Activated T-helper 1 cell treated with anti-CD3 and anti-CD28 coated beads, Interleukin-2, amount 50 U/mL, for 16 hours (primary cell): ENCODE measurements at regions not wholly inside any gene's neighbourhood (a gene's known extent, or its start where the extent isn't known, plus 50 kb on each side); places are given as distances from the start of the nearest gene placed in this dataset.

Source experiments
- DNase-seq, 2 donors: peaks; one replicate each; pipeline ENCODE4 v3.0.0-alpha.2; 2020; ENCODE audit warnings: low read depth in 1 of 2, low spot score in 1 of 2

DNA sequence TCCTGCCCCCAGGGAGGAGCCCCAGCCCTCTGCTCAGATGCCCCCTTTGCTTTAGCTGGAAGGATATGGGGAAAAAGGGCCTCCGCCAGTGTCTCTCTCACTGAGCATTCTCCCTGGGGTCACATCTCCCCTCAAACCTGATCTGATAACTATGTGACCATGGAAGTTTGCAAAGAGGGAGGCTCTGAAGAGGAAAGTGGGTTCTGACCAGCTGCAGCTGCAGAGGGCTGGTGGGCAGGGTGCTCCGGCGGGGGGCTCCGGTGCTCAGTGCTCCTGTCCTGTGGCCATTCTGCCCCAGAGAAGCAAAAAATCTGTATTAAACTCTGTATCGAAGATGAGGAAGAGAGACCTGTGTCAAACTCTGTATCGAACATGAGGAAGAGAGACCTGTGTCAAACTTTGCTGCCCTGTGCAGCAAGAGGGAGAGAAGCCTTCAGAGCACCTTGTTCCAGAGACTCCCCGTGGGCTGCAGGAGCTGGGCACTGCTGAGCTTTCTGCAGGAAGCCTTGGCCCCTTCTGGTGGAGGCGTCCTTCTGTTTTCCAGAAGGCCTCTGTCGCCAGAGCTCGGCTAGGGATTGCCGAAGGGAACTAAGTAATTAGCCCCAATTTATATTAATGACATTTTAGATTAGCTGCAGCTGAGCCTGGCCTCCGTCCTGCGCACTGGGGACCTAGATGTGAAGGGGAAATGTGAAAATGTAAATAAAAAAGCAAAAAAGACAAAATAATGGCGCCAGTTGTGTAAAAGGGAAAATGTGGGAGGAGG lies 186.2 kb upstream of the C1orf174 start:
- DNase-seq: no peak

DNA sequence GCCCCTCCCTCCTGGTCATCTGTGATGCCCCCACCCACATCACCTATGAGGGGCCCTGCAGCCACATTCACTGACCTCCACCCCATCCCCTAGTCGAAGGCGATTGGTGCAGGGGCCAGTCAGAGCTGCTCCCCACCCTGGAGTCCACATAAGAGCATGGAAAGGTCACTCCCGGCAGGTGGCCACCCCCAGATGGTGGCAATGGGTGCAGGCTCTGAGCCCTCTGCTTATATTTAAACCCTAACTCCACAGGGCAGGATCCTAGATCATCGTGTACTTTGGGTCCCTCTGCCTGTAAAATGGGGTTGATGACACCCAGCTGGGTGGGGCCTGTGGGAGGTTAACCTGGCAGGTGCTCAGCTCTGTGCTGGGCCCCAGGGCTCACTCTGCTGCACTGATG lies 186.8 kb upstream of the C1orf174 start:
- DNase-seq: no peak

DNA sequence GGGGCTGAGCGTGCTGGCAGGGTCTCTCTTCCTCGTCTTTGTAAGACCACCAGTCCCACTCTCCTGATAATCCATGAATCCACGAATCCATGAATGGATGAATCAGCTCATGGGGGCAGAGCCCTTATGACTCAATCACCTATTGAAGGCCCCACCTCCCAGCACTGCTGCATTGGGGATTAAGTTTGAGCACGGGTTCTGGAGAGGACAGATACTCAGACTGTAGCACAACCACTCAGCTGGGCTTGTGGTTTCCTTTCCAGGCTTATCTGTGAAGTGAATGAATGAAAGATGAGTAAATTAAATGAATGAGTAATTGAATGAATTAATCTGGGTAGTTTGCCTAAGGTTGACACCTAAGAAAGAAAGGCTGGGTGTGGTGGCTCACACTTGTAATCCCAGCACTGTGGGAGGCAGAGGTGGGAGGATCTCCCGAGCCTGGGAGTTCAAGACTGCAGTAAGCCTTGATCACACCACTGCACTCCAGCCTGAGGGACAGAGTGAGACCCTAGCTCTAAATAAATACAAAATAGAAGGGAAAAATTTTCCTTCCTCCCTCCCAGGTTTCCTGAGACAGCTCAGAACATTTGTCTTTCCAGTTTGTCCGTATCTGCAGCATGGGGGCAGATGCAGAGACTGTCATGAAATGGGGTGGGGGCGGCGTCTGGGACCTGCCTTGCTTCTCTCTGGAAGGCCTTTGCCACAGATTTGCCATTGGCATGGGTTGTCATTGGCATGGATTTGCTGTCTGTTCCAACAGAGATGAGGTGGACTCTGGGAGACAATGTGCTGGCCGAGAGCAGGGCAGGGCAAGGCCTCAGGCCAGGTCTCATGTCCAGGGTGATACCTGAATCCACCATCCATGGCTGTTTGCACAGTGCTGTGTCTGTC lies 187.7 kb upstream of the C1orf174 start:
- no peak for DNase-seq

DNA sequence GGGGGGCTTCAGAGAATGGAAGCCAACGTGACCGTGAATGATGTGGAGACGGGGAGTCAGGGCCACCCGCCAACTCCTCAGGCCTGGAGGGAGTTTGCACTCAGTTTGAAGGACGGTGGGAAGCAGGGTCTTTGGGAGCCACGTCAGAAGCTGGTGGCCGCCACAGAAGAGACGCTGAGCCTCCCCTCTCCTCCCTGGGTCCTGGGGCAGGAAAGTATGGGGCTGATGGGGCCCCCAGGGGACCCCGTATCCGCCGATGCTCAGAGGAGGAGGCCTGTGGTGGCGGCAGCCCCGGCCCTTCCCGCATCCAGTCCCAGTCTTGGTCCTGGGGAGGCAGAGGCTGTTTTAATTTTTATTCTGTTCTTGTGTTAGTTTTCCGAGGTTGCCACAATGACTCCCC lies 188.6 kb upstream of the C1orf174 start:
- no peak for DNase-seq

DNA sequence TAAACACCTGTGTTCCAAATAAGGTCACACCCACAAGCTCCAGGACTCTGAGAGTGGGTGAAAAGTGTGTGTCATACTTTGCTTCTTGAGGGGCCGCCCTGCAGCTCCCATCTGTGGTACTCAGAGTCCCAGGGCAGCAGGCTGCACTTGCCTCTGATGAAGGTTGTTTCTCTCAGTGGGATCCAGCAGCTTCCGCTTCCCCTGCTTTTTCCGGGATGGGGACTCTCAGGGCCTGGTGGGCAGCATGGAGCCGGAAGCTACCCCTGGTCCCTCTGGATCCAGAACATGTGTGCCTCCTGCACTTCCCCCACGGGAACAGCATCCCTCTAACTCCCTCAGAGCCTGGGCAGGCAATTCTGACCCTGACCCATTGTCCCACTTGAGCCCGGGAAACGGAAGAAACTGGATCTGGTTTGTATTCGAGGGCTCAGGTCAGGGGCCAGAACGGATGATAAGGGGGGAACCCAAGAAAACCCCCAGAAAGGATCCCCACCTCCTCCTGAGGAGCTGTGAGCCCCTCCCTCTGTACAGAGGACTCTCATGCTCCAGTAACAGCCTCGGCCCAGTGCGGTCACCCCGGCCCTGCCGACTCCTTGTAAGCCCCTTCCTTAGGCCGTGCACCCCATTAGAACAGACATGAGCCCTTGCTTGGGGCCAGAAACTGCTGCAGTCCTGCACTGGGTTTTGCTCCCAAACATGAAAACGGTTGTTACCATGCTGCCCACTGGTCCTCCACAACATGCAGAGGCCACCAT lies 189.5 kb upstream of the C1orf174 start:
- no peak for DNase-seq

DNA sequence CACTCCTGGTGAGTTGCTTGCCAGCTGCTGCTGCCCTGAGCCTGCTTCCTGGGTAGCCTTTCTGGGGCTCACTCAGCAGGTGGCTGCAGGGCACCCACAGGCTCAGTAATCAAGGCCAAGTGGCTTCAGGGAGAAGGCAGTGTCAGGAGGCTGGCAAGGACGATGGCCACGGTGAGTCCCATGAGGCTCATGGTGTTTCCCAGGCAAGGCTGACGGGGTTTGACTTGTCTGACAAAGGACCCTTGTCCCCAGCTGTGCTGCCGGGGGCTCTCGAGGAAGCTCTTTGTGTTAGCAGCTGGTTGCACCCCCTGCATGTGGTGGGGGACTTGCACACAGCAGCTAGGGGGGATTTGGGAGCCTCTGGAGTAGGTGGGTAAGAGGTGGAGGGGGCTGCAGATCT lies 190.5 kb upstream of the C1orf174 start:
- DNase-seq: no peak

DNA sequence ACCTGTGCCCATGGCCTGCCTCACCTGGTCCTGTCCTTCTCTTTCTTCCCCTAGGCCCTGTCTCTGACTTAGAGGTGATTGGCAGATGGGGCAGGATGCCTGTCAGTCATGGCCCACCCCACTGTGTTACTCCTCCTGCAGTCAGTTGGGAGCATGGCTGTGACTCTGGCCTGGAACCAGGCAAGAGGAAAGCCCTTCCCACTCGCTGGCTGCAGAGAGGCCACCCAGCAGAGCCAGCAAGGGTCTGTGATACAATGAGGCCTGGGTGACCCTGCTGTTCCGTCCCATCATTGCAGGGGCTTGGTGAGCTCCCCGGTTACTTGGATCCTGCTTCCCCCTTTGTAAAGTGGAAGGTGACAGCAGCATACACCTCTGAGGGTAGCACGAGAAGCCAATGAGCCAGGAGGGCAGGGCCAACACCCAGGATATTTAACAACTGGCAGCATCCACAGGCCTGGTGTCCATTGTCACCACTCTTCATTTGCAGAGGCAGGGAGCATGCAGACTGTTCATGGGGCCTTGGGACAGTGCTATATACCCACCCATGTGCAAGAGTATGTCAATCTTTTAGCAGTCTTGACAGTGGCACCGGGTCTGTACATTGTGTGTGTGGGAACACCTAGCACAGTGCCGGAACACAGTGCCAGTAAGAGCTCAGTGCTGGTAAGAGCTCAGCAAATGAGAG lies 191.0 kb upstream of the C1orf174 start:
- no peak for DNase-seq

DNA sequence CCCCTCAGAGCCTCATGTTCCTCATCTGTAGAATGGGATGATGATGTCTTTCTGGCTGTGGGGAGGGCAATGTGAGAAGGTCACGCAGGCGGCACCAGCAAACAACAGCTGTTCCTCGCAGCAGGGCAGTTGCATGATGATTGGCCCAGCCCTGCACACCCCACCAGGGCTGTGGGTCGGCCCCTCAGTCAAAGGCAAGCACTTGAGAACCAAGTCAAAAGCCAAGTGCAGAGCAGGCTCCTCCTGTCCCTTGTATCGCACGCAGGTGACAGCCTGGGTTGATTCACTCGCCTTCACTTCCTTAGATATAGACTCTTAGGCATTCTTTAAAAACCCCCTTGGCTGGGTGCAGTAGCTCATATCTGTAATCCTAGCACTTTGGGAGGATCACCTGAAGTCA lies 191.9 kb upstream of the C1orf174 start:
- no peak for DNase-seq

DNA sequence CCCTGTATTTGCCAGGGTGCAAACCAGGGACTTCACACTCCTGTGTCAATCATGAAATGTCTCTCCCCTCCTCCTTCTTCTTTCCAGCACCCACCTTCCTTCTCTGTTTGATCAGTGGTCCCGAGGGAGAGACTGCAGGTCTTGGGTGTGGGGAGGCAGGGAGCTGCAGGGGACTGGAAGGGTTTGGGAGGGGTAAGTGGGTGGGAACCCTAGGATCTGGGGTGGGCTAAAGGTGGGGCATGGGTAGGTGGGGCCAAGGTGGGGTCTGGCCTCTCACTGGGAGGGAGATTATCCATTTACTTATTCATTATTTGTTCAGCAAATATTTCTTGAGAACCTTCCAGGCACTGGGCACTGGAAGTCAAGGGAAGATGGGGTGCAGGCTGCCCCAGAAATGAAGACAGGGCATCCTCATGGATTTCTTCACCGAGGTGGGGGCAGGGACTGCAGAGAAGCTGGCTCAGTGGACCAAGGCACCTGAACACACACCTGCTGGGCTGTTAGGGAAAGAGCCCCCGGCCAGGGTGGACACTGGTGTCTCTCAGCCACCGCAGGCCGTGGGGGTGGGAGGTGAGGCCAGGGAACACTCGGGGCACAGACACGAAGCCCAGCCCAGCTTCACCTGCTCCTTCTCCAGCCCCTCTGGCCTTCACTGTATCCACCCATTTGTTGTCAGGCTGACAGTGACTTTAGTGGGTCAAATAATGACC lies 193.9 kb upstream of the C1orf174 start:
- no peak for DNase-seq

DNA sequence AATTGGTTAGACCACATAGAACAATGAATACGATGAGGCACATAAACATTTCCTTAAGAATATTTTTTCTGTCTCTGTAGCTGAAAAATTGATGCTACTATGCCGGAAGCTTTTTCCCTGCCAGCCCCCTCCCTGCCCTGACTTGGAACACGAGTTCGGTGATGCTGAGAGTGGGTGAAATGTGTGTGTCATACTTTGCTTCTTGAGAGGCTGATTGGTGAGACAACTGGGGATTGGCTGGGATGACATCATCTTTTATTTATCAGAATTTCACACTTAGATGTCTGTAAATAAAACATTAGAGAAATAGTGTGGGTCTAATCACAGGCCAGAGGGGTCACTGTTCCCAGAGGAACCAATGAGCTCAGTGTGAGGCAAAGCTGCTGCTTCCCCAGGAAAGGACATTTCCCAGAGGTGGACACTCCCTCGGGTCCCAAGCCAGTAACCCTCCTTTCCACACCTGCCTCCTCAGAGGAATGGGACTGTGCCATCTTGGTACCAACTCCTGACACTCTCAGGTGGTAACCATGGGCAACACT lies 195.4 kb upstream of the C1orf174 start:
- DNase-seq: no peak

DNA sequence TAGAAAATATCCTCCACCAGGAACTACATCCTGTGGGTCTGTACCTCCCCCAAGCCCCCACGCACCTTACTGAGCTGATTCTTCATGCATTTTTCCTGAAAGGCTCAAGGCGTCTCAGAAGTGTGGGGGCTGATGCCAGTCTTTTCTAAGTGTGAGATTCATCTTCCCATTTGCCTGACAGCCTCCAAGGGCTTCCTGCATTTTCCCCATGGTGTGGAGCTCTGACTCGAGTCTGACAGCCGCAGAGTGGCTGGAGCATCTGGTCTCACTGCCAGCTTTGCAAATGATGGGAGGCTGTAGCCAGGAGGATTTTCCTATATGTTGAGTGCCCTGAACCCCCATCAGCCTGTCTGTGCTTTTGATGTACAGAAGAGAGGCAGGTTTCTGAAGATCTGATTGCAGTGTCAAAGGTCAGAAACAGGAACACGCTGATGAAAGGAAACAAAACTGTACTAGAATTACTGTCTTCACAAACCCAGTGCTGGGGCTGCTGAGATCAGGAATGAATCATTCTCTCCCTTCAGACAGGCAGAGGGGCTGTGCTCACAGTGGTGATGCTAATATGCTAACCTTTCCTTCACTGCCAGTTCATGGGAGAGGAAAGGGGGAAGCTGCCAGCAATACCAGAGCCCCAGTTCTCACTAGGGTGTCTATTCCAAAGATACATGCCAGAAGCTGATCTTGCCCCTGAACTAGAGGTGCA lies 201.5 kb upstream of the C1orf174 start:
- DNase-seq: no peak

DNA sequence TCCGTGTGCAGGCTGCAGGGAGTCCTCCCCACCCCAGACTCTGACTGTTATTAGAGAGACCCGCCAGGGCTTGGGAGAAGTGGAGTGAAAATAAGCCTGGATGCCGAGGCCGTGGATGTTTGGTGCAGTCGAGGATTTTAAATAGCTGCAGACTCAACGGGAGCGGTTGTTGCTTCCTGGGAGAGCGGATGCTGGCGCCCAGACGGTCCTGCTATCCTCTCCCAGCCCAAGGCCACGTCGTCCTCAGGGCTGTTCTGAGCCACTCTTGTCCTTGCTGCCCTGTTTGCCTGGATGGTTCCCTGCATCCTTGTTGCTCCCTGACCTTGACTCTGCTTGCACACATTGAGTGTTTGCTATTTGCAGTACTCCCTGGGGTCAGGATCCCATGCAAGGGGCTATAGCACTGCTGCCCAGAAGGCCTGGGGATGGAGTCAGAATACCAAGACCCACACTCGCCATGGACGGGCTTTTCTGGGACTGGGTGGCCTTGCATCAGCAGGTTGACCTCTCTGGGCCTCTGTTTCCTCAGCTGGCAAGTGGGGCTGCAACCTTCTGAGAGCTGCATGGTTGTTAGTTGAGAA lies 205.3 kb upstream of the C1orf174 start:
- DNase-seq: no peak

DNA sequence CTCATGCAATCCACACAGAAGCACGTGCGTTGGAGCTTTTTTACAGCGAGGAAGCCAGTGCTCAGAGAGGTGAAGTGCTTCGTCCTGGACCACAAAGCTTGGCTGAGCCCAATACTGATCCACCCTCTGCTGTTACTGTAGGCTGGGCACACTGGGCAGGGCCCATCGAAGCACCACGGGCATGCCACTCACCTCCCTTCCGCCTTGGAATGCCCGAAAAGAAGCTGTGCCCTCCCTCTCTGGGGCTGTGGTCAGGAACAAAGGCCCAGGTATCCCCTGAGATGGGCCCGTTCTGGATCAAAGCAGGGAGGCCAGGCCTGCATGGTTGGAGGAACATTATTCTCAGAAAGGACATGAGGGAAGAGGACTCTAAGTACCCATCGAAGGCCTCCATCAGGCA lies 206.7 kb upstream of the C1orf174 start:
- DNase-seq: no peak

DNA sequence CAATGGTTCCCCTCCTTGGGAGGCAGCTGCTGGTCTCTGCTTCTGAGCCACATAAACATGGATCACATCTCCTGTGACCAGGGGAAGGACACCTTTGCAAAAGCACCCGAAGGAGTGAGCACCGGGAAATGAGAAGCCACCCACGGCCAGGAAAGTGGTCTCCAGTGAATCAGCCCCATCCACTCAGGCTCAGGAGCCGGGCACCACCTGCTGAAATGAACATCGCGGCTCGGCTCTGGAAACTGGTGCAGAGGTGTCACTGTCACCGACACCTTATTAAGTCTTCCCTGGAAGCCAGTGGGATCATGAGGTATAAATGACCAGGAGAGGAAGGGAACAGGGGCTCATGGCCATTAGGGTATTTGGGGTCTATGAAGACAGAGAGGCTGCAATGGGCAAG lies 207.2 kb upstream of the C1orf174 start:
- no peak for DNase-seq

DNA sequence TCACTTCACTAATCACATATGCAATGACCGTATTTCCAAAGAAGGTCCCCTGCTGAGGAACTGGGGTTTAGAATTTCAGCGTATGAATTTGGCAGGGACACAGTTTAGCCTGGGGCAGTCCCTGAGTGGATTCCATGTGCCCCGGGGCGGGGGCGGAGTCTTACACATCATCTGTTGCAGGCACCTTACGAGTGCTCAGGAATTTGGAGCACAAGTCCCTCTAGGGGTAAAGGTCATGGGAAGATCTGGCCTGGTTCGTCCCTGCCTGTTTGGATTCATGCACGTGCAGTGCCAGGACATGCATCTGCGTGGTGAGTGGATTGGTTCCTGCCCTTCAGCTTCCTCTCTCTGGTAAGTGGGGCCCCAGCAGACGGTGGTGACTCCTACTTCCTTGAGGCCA lies 208.3 kb upstream of the C1orf174 start:
- DNase-seq: no peak

DNA sequence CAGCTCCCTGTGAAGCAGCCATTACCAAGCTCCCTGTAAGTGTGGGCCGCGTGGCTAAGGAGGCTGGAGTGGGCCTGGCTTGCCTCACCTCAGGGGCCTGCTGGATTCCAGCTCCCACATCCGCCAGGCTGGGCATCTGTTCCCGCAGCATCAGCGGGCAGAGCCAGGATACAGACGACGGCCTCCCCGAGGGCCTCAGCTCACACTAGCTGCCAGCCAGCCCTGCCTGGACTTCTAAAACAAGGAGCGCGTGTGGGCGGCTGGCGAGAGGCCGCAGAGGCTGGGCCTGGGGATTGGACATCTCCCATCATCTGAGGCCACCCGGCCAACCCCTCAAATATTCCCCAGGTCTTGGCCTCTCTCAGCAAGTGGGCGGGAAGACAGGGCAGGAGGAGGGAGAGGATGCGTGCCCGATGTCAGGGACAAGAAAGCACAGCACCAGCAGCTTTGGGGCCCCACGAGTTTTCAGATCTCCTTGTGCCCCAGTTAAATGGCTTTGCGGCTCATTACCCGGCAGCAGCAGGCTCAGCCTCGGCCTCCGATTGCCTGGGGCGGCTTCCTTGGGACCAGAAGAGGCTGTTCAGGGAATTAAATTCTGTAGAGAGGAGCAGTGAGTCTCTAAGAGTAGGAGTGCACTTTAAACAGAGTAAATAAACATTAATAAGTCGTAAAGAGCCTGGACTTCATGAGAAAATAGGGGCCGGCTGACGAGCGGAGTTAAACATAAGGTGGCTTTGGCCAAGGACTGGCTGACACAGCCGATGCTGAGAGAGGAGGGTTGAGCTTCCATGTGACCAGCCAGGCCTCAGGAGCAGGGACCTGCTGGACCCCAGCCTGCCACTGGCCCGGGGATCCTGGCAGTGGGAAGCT lies 208.9 kb upstream of the C1orf174 start:
- no peak for DNase-seq

DNA sequence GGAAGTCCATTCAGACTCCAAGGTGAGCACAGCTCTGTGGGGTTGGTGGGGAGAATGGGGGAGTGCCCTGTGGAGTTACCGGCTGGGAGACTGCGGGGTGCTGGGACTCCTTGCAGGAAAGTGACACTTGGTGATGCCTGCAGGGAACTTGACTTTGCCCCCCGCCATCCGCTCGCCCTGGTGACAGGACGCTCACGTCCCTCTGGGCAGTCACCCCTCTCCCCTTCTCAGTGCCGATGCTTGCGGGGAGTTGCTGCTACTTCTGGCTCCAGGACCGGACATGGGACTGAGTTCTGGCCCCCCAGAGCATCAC lies 209.5 kb upstream of the C1orf174 start:
- no peak for DNase-seq

DNA sequence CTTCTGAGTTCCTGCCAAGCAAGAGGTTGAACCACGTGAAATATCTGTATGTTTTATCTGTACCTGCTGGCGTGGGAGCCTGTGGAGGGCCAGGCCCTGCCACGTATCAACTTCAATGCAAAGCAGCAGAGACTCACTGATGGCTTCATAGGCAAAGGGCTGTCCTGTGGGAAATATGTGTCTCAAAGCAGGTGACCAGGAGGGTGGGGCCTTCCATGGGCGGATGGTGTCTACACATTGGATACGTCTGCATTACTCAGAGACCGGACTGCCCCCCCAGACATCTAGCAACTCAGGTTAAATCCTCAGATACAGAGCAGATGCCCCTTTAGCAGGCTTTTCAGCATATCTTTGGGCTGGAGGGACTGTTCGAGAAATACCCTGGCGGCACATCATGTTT lies 210.8 kb upstream of the C1orf174 start:
- no peak for DNase-seq

DNA sequence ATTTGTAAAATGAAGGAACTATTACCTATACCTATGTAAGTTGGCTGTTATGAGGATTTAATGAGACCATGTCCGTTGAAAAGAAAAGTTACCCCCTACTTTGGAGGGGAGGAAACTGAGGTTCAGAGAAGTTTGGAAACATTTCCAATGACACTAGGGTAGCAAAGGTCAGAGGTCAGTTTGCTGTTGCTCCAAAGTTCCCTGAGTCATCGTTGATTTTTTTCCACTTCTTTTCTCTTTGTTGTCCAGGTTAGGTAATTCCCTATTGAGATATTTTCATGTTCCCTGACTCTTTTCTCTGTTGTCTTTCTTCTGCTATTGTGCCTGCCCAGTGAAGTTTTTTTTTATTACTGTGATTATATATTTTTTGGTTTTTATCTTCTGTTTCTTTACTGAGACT lies 213.8 kb upstream of the C1orf174 start:
- no peak for DNase-seq
